ENCODE measurements at regions not wholly inside any gene's neighbourhood (a gene's known extent, or its start where the extent isn't known, plus 50 kb on each side); places are given as distances from the start of the nearest gene placed in this dataset.

GRCh38 chr11:15607361-15608036 is 492.8 kb downstream of the INSC start:
- ATAC-seq (ENCODE audit: low FRiP score), result no peak
- no peak for TF ChIP-seq CTCF (IDR thresholded peaks at IDR 0.05)
- DNase-seq (ENCODE audit: low spot score), result no peak

GRCh38 chr11:15609445-15609844 is 494.7 kb downstream of the INSC start:
- DNase-seq (ENCODE audit: low spot score) (no peak), ATAC-seq (ENCODE audit: low FRiP score) (no peak)
- no peak for TF ChIP-seq CTCF (IDR thresholded peaks at IDR 0.05)

GRCh38 chr11:15610881-15611280 is 496.2 kb downstream of the INSC start:
- ATAC-seq (ENCODE audit: low FRiP score) (no peak), DNase-seq (ENCODE audit: low spot score) (no peak)
- TF ChIP-seq CTCF (IDR thresholded peaks at IDR 0.05), result no peak

- no peak for ATAC-seq (ENCODE audit: low FRiP score)
- no peak for DNase-seq (ENCODE audit: low spot score)
- TF ChIP-seq CTCF (IDR thresholded peaks at IDR 0.05), result no peak
Observed at GRCh38 chr11:15613251-15613650, 498.5 kb downstream of the INSC start.

GRCh38 chr11:15613789-15614188 is 499.1 kb downstream of the INSC start:
- DNase-seq (ENCODE audit: low spot score) (no peak), ATAC-seq (ENCODE audit: low FRiP score) (no peak)
- no peak for TF ChIP-seq CTCF (IDR thresholded peaks at IDR 0.05)

GRCh38 chr11:15615398-15616096 is 500.8 kb downstream of the INSC start:
- TF ChIP-seq CTCF (IDR thresholded peaks at IDR 0.05), result no peak
- ATAC-seq (ENCODE audit: low FRiP score), result no peak

More at GRCh38 chr11:15615398-15616096, 500.8 kb downstream of the INSC start:
- DNase-seq (ENCODE audit: low spot score), result no peak

Measured in omental fat pad (tissue), 3 donors.